GM21786 (cell line): ENCODE measurements at regions not wholly inside any gene's neighbourhood (a gene's known extent, or its start where the extent isn't known, plus 50 kb on each side); places are given as distances from the start of the nearest gene placed in this dataset.

Source experiments
- ATAC-seq: cut with Tn5 transposase; IDR thresholded peaks from one replicate; pipeline ENCODE4 v1.9.1; 2021; ENCODE audit not compliant: unreplicated experiment

GRCh38 chr3:115448851-115449250, 174.5 kb upstream of the GAP43 start:
- no peak for ATAC-seq

GRCh38 chr3:115450036-115450435, 173.3 kb upstream of the GAP43 start:
- ATAC-seq = no peak

- no peak for ATAC-seq
Observed at GRCh38 chr3:115464036-115464435, 159.3 kb upstream of the GAP43 start.

GRCh38 chr3:115469649-115470048, 153.7 kb upstream of the GAP43 start:
- peak; percentile 71 for ATAC-seq

- no peak for ATAC-seq
Observed at GRCh38 chr3:115470254-115470653, 153.1 kb upstream of the GAP43 start.

GRCh38 chr3:115475178-115476041, 147.9 kb upstream of the GAP43 start:
- ATAC-seq = no peak

- no peak for ATAC-seq
Observed at GRCh38 chr3:115476472-115476871, 146.8 kb upstream of the GAP43 start.

- ATAC-seq = no peak
Observed at GRCh38 chr3:115478359-115478758, 145.0 kb upstream of the GAP43 start.

- no peak for ATAC-seq
Observed at GRCh38 chr3:115486880-115487279, 136.4 kb upstream of the GAP43 start.

GRCh38 chr3:115487968-115488367, 135.3 kb upstream of the GAP43 start:
- ATAC-seq = no peak

GRCh38 chr3:115488409-115488808, 134.9 kb upstream of the GAP43 start:
- no peak for ATAC-seq

GRCh38 chr3:115494826-115495225, 128.5 kb upstream of the GAP43 start:
- ATAC-seq = no peak

GRCh38 chr3:115498421-115498820, 124.9 kb upstream of the GAP43 start:
- ATAC-seq = no peak

GRCh38 chr3:115498898-115499297, 124.4 kb upstream of the GAP43 start:
- ATAC-seq = no peak

- ATAC-seq = no peak
Observed at GRCh38 chr3:115499666-115500065, 123.6 kb upstream of the GAP43 start.

GRCh38 chr3:115500795-115501194, 122.5 kb upstream of the GAP43 start:
- ATAC-seq = no peak

- ATAC-seq = no peak
Observed at GRCh38 chr3:115502128-115502527, 121.2 kb upstream of the GAP43 start.

GRCh38 chr3:115503394-115503793, 119.9 kb upstream of the GAP43 start:
- ATAC-seq = no peak

- no peak for ATAC-seq
Observed at GRCh38 chr3:115508562-115508961, 114.7 kb upstream of the GAP43 start.

- no peak for ATAC-seq
Observed at GRCh38 chr3:115512565-115513415, 110.5 kb upstream of the GAP43 start.

GRCh38 chr3:115513416-115513800, 109.9 kb upstream of the GAP43 start:
- ATAC-seq = no peak

- no peak for ATAC-seq
Observed at GRCh38 chr3:115517457-115518050, 105.8 kb upstream of the GAP43 start.
